HCT116 (cell line): ENCODE measurements at regions not wholly inside any gene's neighbourhood (a gene's known extent, or its start where the extent isn't known, plus 50 kb on each side); places are given as distances from the start of the nearest gene placed in this dataset.

Experiments used
- ATAC-seq: fragments of 200-7000 bp; cut with Tn5 transposase; 2 replicates; pipeline ENCODE4 v1.9.1; 2020; ENCODE audit warnings: mild to moderate bottlenecking, moderate library complexity
- BruUV-seq: library from RNA; stranded (reverse); fragments of 400-500 nt; replicated peaks from 2 replicates; lab custom pipeline; 2021; lab: Mats Ljungman, UMichigan
- CTCF ChIA-PET: fragments of 300-600 bp; sonication (Branson Sonifier 250); formaldehyde crosslinking; loops from one replicate; lab custom pipeline; 2021; ENCODE audit warnings: antibody characterized with exemption; lab: Charles Lee
- POLR2A ChIA-PET: fragments of 300-600, 350-600 bp; sonication (Branson Sonifier 250); formaldehyde crosslinking; loops from one replicate; lab custom pipeline; 2021; ENCODE audit warnings: antibody characterized with exemption; lab: Charles Lee
- RAD21 ChIA-PET, 2 experiments: fragments of 300-600 bp; sonication (Branson Sonifier 250); formaldehyde crosslinking; loops; one replicate each; lab custom pipeline; 2023; ENCODE audit warnings: low total read pairs in 2 of 2; ENCODE audit not compliant: uncharacterized antibody in 2 of 2, unreplicated experiment in 2 of 2, low non-redundant PET in 1 of 2; lab: Charles Lee
- DNase-seq: peaks from one replicate; pipeline ENCODE4 v3.0.0-alpha.2; 2010; ENCODE audit warnings: low read depth, low spot score
- H2AFZ ChIP-seq: fragments of 200-600 bp; shearing (Covaris generic), sonication (generic); 2 replicates; pipeline ENCODE4 v1.6.1; 2017; ENCODE audit warnings: low read depth, mixed run types, mixed read lengths, antibody characterized with exemption, low read length; ENCODE audit not compliant: poor library complexity, severe bottlenecking
- H3K27ac ChIP-seq: 2 replicates; pipeline ENCODE4 v1.5.1; 2012; ENCODE audit warnings: low read depth, low read length
- H3K27me3 ChIP-seq: fragments of 200-600 bp; sonication (generic); 2 replicates; pipeline ENCODE4 v1.6.1; 2016; ENCODE audit warnings: mixed run types, low read length, mixed read lengths; ENCODE audit not compliant: insufficient read depth
- H3K36me3 ChIP-seq, 2 experiments: fragments of 200-500 bp in 1 of 2; fragments of 200-600 bp in 1 of 2; sonication (Bioruptor generic) in 1 of 2; sonication (generic) in 1 of 2; 2 replicates each; pipeline versions ENCODE4 v1.5.1 to v1.6.1; 2014 to 2016; ENCODE audit warnings: low read length in 2 of 2, inconsistent platforms in 1 of 2, mixed read lengths in 1 of 2, mixed run types in 1 of 2; ENCODE audit not compliant: insufficient read depth in 2 of 2, control insufficient read depth in 1 of 2
- H3K4me1 ChIP-seq, 2 experiments: fragments of 200-600 bp in 1 of 2; sonication (generic) in 1 of 2; 2 replicates each; pipeline versions ENCODE4 v1.5.1 to v1.6.1; 2012 to 2017; ENCODE audit warnings: low read length in 2 of 2, inconsistent platforms in 1 of 2, mild to moderate bottlenecking in 1 of 2, mixed read lengths in 1 of 2, mixed run types in 1 of 2, moderate library complexity in 1 of 2; ENCODE audit not compliant: insufficient read depth in 2 of 2, control insufficient read depth in 1 of 2
- H3K4me2 ChIP-seq: fragments of 200-600 bp; sonication (generic); 2 replicates; pipeline ENCODE4 v1.6.1; 2017; ENCODE audit warnings: mixed run types, low read length, mixed read lengths
- H3K4me3 ChIP-seq, 2 experiments: fragments of 200-600 bp in 1 of 2; sonication (generic) in 1 of 2; replicated peaks in 1 of 2; 2 replicates each; pipeline ENCODE4 v1.5.1; 2011 to 2016; ENCODE audit warnings: low read length in 2 of 2, control low read depth in 1 of 2, low read depth in 1 of 2, mild to moderate bottlenecking in 1 of 2, mixed read lengths in 1 of 2, mixed run types in 1 of 2
- H3K79me2 ChIP-seq: fragments of 200-600 bp; sonication (generic); 2 replicates; pipeline ENCODE4 v1.6.1; 2017; ENCODE audit warnings: mild to moderate bottlenecking, mixed run types, low read length, moderate library complexity, mixed read lengths; ENCODE audit not compliant: insufficient read depth
- H3K9ac ChIP-seq: fragments of 200-600 bp; sonication (generic); 2 replicates; pipeline ENCODE4 v1.6.1; 2016; ENCODE audit warnings: low read length, mixed read lengths
- H3K9me2 ChIP-seq: fragments of 200-600 bp; sonication (generic), shearing (Covaris generic); 2 replicates; pipeline ENCODE4 v1.6.1; 2017; ENCODE audit warnings: mixed run types, mild to moderate bottlenecking, moderate library complexity; ENCODE audit not compliant: insufficient read depth
- H3K9me3 ChIP-seq, 2 experiments: fragments of 200-500 bp in 1 of 2; fragments of 200-600 bp in 1 of 2; sonication (Bioruptor generic) in 1 of 2; sonication (generic) in 1 of 2; 2 replicates each; pipeline ENCODE4 v1.6.1; 2014 to 2017; ENCODE audit warnings: low read length in 2 of 2, mixed read lengths in 2 of 2, inconsistent platforms in 1 of 2, low read depth in 1 of 2, mild to moderate bottlenecking in 1 of 2, mixed run types in 1 of 2, moderate library complexity in 1 of 2; ENCODE audit not compliant: control insufficient read depth in 1 of 2, insufficient read depth in 1 of 2
- H4K20me1 ChIP-seq: fragments of 200-600 bp; sonication (generic), shearing (Covaris generic); 2 replicates; pipeline ENCODE4 v1.6.1; 2017; ENCODE audit warnings: mixed run types, mild to moderate bottlenecking, moderate library complexity; ENCODE audit not compliant: insufficient read depth
- ATF3 ChIP-seq: IDR thresholded peaks from 2 replicates; pipeline ENCODE4 v1.6.1; 2012
- CBX3 ChIP-seq: IDR thresholded peaks from 2 replicates; pipeline ENCODE4 v1.6.1; 2012; ENCODE audit warnings: low read depth
- CEBPB ChIP-seq: IDR thresholded peaks from 2 replicates; pipeline ENCODE4 v1.6.1; 2012; ENCODE audit warnings: low read depth
- EZH2phosphoT487 ChIP-seq: fragments of 200-600 bp; IDR thresholded peaks from 2 replicates; pipeline ENCODE4 v1.6.1; 2018; ENCODE audit warnings: antibody characterized with exemption, borderline replicate concordance
- FOSL1 ChIP-seq: IDR thresholded peaks from 2 replicates; pipeline ENCODE4 v1.6.1; 2012; ENCODE audit warnings: low read depth
- JUND ChIP-seq: IDR thresholded peaks from 2 replicates; pipeline ENCODE4 v1.6.1; 2012
- MAX ChIP-seq: IDR thresholded peaks from 2 replicates; pipeline ENCODE4 v1.6.1; 2012
- POLR2AphosphoS5 ChIP-seq: IDR thresholded peaks from 2 replicates; pipeline ENCODE4 v1.6.1; 2011; ENCODE audit warnings: mild to moderate bottlenecking, low read depth, low read length, moderate library complexity
- SP1 ChIP-seq: IDR thresholded peaks from 2 replicates; pipeline ENCODE4 v1.6.1; 2012; ENCODE audit warnings: low read depth
- TCF7L2 ChIP-seq: IDR thresholded peaks from 2 replicates; pipeline ENCODE4 v1.7.0; 2011; ENCODE audit warnings: borderline replicate concordance, inconsistent platforms; ENCODE audit not compliant: insufficient read depth, insufficient read length; ENCODE audit errors: extremely low read depth
- ZBTB33 ChIP-seq: IDR thresholded peaks from 2 replicates; pipeline ENCODE4 v1.6.1; 2011; ENCODE audit warnings: mild to moderate bottlenecking, low read length, moderate library complexity; ENCODE audit not compliant: insufficient replicate concordance; ENCODE audit errors: extremely low read depth
- ZFX ChIP-seq: fragments of 450-650 bp; IDR thresholded peaks from 2 replicates; pipeline ENCODE4 v1.6.1; 2017
- intact Hi-C: fragments of 100-400 bp; cut with micrococcal nuclease; formaldehyde crosslinking; loops from 2 replicates; pipeline ENCODE4 v1.10.0; 2022

GRCh38 chr11:110519796-110520195, 90.0 kb downstream of the FDX1 start:
- CTCF ChIA-PET, result no interaction called here
- no peaks in the 10 kb centered on the region for H3K36me3 ChIP-seq
- POLR2A ChIA-PET, result no interaction called here
- no peaks in the 10 kb centered on the region for H4K20me1 ChIP-seq
- no peaks in the 10 kb centered on the region for H3K4me1 ChIP-seq
- no peak for DNase-seq
- H3K27me3 ChIP-seq, result no peaks in the 10 kb centered on the region
- no peak overlapping the region for H2AFZ ChIP-seq
- intact Hi-C loops, result no loop called here
- no peak overlapping the region for H3K4me2 ChIP-seq
- H3K79me2 ChIP-seq, result no peaks in the 10 kb centered on the region
- no peak overlapping the region for H3K27ac ChIP-seq
- H3K9me2 ChIP-seq, result no peaks in the 10 kb centered on the region
- no peak overlapping the region for H3K4me3 ChIP-seq
- no peaks in the 10 kb centered on the region for H3K9me3 ChIP-seq
- H3K9ac ChIP-seq, result no peak overlapping the region
- BruUV-seq, result no TSS peak
- no peak for ATAC-seq
- no peak for TF ChIP-seq SP1
- no peak for TF ChIP-seq CEBPB
- no peak for TF ChIP-seq JUND
- no peak for TF ChIP-seq TCF7L2
- no peak for TF ChIP-seq EZH2phosphoT487
- no peak for TF ChIP-seq MAX
- TF ChIP-seq ZBTB33, result no peak
- TF ChIP-seq FOSL1, result no peak
- TF ChIP-seq CBX3, result no peak
- TF ChIP-seq POLR2AphosphoS5, result no peak
- TF ChIP-seq ATF3, result no peak
- no peak for TF ChIP-seq ZFX
- RAD21 ChIA-PET, result no interaction called here
